PFSK-1 (cell line): ENCODE measurements at regions not wholly inside any gene's neighbourhood (a gene's known extent, or its start where the extent isn't known, plus 50 kb on each side); places are given as distances from the start of the nearest gene placed in this dataset.

ENCODE experiments used
- FOXP2 ChIP-seq: optimal IDR thresholded peaks from 2 replicates; pipeline ENCODE3; 2011; ENCODE audit warnings: borderline replicate concordance, control low read depth, inconsistent platforms; ENCODE audit not compliant: insufficient read depth; ENCODE audit errors: extremely low read length, extremely low read depth
- POLR2AphosphoS5 ChIP-seq: IDR thresholded peaks from 2 replicates; pipeline ENCODE4 v1.6.1; 2012; ENCODE audit warnings: low read depth, mild to moderate bottlenecking, control low read depth, low read length, moderate library complexity
- REST ChIP-seq, 2 experiments: IDR thresholded peaks; 2 replicates each; pipeline versions ENCODE4 v1.6.1 to v1.8.0; 2011 to 2012; ENCODE audit warnings: low read depth in 2 of 2, low read length in 2 of 2, control low read depth in 1 of 2, inconsistent platforms in 1 of 2, mild to moderate bottlenecking in 1 of 2, moderate library complexity in 1 of 2; ENCODE audit not compliant: insufficient read depth in 1 of 2
- SIN3A ChIP-seq: IDR thresholded peaks from 2 replicates; pipeline ENCODE4 v1.6.1; 2012; ENCODE audit warnings: mild to moderate bottlenecking, low read length, moderate library complexity, borderline replicate concordance; ENCODE audit not compliant: insufficient read depth
- TAF1 ChIP-seq: IDR thresholded peaks from 2 replicates; pipeline ENCODE4 v1.6.1; 2012; ENCODE audit warnings: low read length, control low read depth, borderline replicate concordance; ENCODE audit not compliant: insufficient read depth

DNA sequence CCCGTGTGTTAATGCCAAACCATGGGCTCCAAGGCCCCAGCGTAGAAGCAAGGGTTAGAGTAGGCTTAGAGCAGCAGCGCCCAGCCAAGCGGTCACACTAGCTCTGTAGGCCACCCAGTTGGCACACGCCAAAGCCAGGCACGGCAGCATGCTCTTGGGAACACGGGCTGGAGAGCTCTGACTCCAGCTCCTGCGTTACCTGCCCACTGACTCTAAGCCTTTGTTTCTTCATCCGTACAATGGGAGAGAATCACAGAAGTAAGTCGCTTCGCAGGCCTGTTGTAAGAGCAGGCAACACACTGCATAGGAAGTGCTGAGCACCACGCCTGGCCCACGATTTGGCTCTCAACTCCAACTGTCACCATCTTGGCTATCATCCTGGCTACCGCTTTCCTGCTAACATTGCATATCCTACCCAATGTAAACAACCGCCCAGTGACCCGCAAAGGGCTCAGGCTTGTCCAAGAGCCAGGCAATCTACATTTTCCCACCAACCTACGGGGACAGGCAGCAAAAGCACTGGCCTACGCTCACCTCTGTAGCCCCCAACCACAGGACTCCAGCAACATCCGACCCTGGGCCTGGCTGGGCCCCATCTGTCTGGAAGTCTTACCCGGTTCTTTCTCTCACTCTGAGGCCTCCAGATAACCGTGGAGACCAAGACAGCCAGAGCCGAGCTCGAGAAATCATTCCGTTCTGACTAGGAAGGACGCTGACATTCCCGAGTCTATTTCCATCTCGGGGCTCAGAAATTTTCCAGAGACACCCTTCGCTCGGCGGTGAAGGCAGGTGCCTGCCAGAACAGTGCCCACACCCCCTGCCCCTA, 91.5 kb upstream of the ZNF507 start:
- no peak for TF ChIP-seq SIN3A
- no peak for TF ChIP-seq FOXP2
- no peak for TF ChIP-seq REST (IDR thresholded peaks at IDR 0.05; ENCODE audit: insufficient read depth in 1 of 2, low read depth in 2 of 2, low read length in 2 of 2)
- TF ChIP-seq POLR2AphosphoS5: no peak
- no peak for TF ChIP-seq TAF1

DNA sequence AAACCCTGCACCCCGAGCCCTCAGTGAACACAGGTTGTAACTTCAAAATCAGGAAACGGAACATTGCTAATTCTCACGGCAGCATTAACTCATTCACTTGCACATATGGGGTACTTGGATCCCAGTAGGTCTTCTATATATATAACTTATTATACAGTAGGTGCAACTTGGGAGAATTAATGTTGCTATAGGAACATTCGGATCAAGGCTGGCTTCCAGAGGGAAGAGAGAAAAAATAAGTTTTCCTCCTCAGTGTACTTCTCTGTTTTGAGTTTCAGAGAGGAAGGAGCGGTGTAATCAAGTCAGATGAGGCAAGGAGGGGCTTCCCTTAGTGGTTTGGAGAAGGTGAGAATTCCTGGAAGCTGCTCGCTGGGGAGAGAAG, 90.9 kb upstream of the ZNF507 start:
- TF ChIP-seq SIN3A: no peak
- TF ChIP-seq TAF1: no peak
- no peak for TF ChIP-seq REST (IDR thresholded peaks at IDR 0.05; ENCODE audit: insufficient read depth in 1 of 2, low read depth in 2 of 2, low read length in 2 of 2)
- no peak for TF ChIP-seq FOXP2
- TF ChIP-seq POLR2AphosphoS5: no peak

- TF ChIP-seq TAF1 (no peak), FOXP2 (no peak), POLR2AphosphoS5 (no peak)
These were observed 89.7 kb upstream of the ZNF507 start for GRCh38 chr19:32255536-32256295.

DNA sequence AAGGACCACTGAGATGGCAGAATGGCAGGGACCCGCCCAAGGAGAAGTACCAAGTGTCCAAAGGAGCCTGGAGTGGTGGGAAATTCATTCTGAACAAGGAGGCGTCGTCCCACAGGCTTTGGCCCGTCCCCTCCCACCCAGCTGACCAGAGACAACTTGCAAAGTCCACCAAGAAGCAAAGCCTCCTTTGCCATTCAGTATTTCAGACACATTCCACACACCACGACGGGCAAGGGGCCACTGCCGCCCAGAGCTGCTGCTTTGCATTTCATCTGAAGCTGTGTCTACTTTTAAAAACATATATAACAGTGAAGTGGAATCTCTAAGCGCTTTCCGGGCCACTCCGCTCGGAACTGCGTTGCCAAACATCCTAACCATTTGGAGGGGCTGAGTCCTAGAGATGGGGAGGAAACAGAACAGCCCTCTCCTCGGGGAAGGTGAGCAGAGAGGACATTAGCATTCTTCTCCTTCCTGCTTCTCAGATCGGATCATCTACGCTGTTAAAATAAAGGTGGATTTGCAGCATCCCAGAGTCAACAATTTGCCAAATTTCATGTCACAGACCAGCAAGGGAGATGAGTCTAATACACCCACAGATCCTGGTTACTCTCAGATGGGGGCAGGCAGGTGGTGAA, 89.0 kb upstream of the ZNF507 start:
- no peak for TF ChIP-seq REST (IDR thresholded peaks at IDR 0.05; ENCODE audit: insufficient read depth in 1 of 2, low read depth in 2 of 2, low read length in 2 of 2)
- TF ChIP-seq TAF1: no peak
- no peak for TF ChIP-seq POLR2AphosphoS5
- no peak for TF ChIP-seq SIN3A
- TF ChIP-seq FOXP2: no peak

DNA sequence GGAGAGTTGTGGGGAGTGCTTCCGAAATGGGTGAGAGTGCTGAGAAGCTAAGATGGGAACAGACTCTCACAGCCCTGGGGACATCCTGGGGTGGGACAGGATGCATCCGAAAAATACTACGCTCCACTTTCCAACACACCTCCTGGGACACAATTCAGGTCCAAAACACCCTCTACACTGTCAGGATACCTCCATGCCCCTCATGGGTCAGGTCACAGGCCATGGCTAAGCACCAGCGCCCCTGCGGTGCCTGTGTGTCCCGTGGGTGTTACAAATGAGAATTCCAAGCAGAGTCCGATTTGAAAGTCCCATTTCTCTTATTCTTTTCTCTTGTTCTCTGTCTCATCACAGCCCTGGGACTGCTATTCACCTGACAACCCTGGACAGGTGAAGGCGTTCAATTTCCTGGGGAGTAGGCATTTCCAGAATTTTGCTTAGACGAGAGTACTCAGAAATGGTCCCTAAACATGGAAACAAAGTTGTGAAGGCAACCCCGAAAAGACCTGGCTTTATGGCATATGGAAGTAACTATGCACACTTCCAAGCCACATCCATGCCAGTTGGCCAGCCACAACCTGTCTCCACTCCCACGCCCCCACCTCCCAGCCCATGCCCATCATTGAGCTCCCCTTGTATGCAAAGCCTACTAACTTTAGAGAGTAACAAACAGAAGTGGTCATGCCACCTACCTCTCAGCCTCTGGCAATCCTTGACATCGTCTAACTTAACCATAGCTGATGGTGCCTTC, 87.9 kb upstream of the ZNF507 start:
- no peak for TF ChIP-seq POLR2AphosphoS5
